KMS-11 (cell line): ENCODE measurements at regions not wholly inside any gene's neighbourhood (a gene's known extent, or its start where the extent isn't known, plus 50 kb on each side); places are given as distances from the start of the nearest gene placed in this dataset.

ENCODE experiments used
- H2AFZ ChIP-seq: fragments of 200-600 bp; sonication (generic); 2 replicates; pipeline ENCODE4 v1.6.1; 2016; ENCODE audit warnings: antibody characterized with exemption, mixed run types, low read depth
- H3K27ac ChIP-seq: fragments of 200-600 bp; sonication (generic); 2 replicates; pipeline ENCODE4 v1.6.1; 2016; ENCODE audit warnings: mild to moderate bottlenecking, mixed run types
- H3K27me3 ChIP-seq: fragments of 200-600 bp; sonication (generic); 2 replicates; pipeline ENCODE4 v1.6.1; 2017; ENCODE audit warnings: mild to moderate bottlenecking, low read depth, mixed run types, moderate library complexity; ENCODE audit not compliant: insufficient read depth
- H3K36me3 ChIP-seq: fragments of 200-600 bp; sonication (generic); 2 replicates; pipeline ENCODE4 v1.6.1; 2017; ENCODE audit warnings: mild to moderate bottlenecking, mixed run types; ENCODE audit not compliant: insufficient read depth
- H3K4me1 ChIP-seq: fragments of 200-600 bp; sonication (generic); 2 replicates; pipeline ENCODE4 v1.6.1; 2016; ENCODE audit warnings: mild to moderate bottlenecking, low read depth, mixed run types; ENCODE audit not compliant: poor library complexity, severe bottlenecking
- H3K4me2 ChIP-seq: fragments of 200-600 bp; sonication (generic); 2 replicates; pipeline ENCODE4 v1.7.0; 2016; ENCODE audit warnings: mild to moderate bottlenecking, mixed run types
- H3K4me3 ChIP-seq: fragments of 200-600 bp; sonication (generic); IDR thresholded peaks from 2 replicates; pipeline ENCODE4 v1.6.1; 2017; ENCODE audit warnings: low read depth, low read length, mixed read lengths; ENCODE audit not compliant: insufficient read depth
- H3K79me2 ChIP-seq: fragments of 200-600 bp; sonication (generic); 2 replicates; pipeline ENCODE4 v1.6.1; 2016; ENCODE audit warnings: low read depth, mixed run types; ENCODE audit not compliant: insufficient read depth
- H3K9ac ChIP-seq: fragments of 200-600 bp; sonication (generic); 2 replicates; pipeline ENCODE4 v1.6.1; 2016; ENCODE audit warnings: mild to moderate bottlenecking, mixed run types
- H4K20me1 ChIP-seq: fragments of 200-600 bp; sonication (generic); 2 replicates; pipeline ENCODE4 v1.6.1; 2016; ENCODE audit warnings: mild to moderate bottlenecking, mixed run types; ENCODE audit not compliant: insufficient read depth
- TF ChIP-seq, protein P1 (sequence below): fragments of 200-600 bp; sonication (generic); conservative IDR thresholded peaks from 2 replicates; pipeline ENCODE4 v1.6.1; 2017; ENCODE audit warnings: low read depth, mild to moderate bottlenecking, antibody characterized with exemption, low read length, moderate library complexity, mixed read lengths

DNA sequence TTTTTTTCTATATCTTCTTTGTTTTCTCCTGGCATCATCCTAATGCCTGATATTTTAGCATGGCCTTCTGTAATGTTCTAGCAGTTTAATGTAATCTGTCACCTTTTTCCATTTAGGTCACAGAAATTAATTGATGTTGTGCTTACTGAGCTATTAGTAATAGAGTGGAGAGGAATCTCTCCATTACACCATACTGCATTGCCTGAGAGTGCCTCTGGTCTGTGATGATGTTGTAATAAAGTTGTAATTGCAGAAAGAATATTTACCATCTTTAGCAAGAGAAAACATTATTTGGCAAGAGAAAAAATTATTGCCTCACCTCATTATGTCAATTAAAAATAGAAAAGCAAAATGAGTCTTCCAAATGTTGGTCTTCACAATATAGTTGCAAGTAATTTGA lies 213.2 kb downstream of the KCNJ3 start:
- TF ChIP-seq, protein P1, sequence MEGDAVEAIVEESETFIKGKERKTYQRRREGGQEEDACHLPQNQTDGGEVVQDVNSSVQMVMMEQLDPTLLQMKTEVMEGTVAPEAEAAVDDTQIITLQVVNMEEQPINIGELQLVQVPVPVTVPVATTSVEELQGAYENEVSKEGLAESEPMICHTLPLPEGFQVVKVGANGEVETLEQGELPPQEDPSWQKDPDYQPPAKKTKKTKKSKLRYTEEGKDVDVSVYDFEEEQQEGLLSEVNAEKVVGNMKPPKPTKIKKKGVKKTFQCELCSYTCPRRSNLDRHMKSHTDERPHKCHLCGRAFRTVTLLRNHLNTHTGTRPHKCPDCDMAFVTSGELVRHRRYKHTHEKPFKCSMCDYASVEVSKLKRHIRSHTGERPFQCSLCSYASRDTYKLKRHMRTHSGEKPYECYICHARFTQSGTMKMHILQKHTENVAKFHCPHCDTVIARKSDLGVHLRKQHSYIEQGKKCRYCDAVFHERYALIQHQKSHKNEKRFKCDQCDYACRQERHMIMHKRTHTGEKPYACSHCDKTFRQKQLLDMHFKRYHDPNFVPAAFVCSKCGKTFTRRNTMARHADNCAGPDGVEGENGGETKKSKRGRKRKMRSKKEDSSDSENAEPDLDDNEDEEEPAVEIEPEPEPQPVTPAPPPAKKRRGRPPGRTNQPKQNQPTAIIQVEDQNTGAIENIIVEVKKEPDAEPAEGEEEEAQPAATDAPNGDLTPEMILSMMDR = no peak

DNA sequence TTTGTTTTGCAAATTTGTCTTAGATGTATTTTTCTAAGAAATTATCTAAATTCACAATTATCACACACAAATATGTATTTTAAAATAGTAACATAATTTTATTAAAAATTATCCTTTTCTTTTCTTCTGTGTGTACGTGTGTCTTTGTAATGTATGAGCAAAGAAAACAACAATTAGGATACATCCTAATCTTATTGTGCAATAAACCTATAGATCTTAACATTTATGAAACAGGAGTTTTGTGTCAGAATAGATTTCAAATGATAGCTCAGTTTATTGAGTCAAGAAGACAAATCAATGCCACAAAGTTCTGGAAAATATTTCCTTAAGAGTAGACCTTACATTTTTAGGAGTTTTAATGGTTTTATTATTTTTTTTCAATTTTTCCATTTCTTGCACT lies 212.2 kb downstream of the KCNJ3 start:
- H2AFZ ChIP-seq = no peak overlapping the region
- H3K4me3 ChIP-seq = no peak overlapping the region
- H3K27ac ChIP-seq = no peak overlapping the region
- no peaks in the 10 kb centered on the region for H4K20me1 ChIP-seq
- no peaks in the 10 kb centered on the region for H3K36me3 ChIP-seq
- H3K4me2 ChIP-seq = no peak overlapping the region
- no peaks in the 10 kb centered on the region for H3K27me3 ChIP-seq
- no peak overlapping the region for H3K9ac ChIP-seq
- TF ChIP-seq, protein P1 = no peak
- H3K79me2 ChIP-seq = no peaks in the 10 kb centered on the region
- H3K4me1 ChIP-seq = no peaks in the 10 kb centered on the region

More for the DNA sequence above, 213.2 kb downstream of the KCNJ3 start:
- no peaks in the 10 kb centered on the region for H3K36me3 ChIP-seq
- no peaks in the 10 kb centered on the region for H4K20me1 ChIP-seq
- no peak overlapping the region for H3K4me3 ChIP-seq
- no peak overlapping the region for H2AFZ ChIP-seq
- no peaks in the 10 kb centered on the region for H3K27me3 ChIP-seq
- H3K4me1 ChIP-seq = no peaks in the 10 kb centered on the region
- no peak overlapping the region for H3K27ac ChIP-seq
- no peak overlapping the region for H3K9ac ChIP-seq
- H3K4me2 ChIP-seq = no peak overlapping the region
- no peaks in the 10 kb centered on the region for H3K79me2 ChIP-seq

DNA sequence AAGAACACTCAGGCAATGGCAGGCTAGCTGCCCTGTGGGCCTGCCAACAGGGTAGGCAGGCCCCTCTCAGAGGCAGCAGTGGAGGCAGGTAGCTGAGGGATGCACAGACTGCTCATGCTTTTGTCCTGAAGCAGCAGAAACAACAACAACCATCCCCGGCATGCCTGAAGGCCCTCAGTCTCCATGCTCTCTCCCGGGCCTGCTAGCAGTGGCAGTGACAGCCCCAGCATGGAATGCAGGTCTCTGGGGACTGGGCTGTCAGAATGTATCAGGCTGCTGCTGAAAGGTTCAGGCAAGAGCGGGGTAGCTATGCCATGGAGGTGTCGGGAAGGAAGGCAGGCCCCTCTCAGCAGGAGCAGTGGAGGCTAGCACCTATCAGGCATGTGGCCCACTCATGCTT lies 209.8 kb downstream of the KCNJ3 start:
- TF ChIP-seq, protein P1 = no peak
- no peaks in the 10 kb centered on the region for H4K20me1 ChIP-seq

More for the DNA sequence above, 209.8 kb downstream of the KCNJ3 start:
- Histone ChIP-seq H3K27me3 (no peaks in the 10 kb centered on the region), H3K36me3 (no peaks in the 10 kb centered on the region), H2AFZ (no peak overlapping the region), H3K4me3 (no peak overlapping the region), H3K9ac (no peak overlapping the region), H3K79me2 (no peaks in the 10 kb centered on the region), H3K27ac (no peak overlapping the region), H3K4me1 (no peaks in the 10 kb centered on the region), H3K4me2 (no peak overlapping the region)
